Stimulated activated CD4-positive, alpha-beta T cell treated with anti-CD3 and anti-CD28 coated beads, Interleukin-4, amount 100 ng/mL, for 24 hours (primary cell): ENCODE measurements at regions not wholly inside any gene's neighbourhood (a gene's known extent, or its start where the extent isn't known, plus 50 kb on each side); places are given as distances from the start of the nearest gene placed in this dataset.

Experiments used
- DNase-seq: peaks from one replicate; pipeline ENCODE4 v3.0.0-alpha.2; 2020

DNA sequence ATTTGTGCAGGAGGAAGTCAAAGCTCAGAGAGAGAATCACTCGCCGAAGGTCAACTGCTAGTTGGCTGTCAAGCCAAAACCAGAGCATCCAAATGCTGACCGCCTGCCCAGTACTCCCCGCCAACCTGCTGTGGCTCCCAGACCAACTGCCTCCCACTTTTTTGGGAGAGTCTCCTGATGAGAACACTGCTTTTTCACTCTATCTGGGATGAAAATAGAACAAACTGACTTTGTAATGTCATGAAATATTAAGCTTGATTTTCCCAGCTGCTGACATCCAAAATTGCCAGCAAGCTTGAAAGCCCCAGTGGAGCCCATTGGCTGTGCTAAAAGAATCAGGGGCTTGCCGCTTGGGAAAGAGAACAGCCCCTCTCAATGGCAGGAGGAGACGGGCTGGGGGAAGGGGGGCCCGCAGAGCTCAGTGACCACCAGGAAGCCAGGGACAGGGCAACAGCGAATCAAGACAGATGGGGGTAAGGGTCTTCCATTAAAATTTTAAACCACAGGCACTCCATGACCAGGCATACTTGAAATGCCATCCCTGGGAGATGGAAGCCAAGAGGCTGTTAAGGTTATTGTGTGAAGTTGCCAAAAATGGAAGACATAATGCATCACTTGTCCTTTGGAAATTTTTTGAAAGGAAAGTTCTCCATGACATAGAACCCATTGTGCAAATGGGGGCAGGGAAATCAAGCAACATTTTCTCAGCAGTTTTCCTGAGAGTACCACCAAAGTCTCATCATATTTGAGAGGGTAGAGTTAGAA is 125.7 kb upstream of the CDH5 start:
- DNase-seq = no peak

DNA sequence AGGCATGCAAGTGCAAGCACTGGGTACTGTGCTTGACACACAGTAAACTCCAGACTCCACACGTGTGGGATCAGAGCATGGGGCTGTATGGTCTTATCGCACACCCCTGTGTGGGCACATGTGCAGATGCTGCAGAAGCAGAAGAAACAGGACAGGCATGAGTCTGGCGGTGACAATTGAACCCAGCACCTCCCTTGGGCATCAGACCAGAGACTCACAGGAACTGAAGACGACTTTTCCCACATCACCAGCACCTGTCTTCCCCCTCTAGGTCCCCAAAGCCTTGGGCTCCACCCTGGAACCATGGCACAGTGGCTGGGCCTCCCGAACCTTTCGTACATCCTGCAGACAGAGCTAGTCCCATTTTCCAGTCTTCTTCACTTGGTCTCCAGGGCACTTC is 126.4 kb upstream of the CDH5 start:
- no peak for DNase-seq

DNA sequence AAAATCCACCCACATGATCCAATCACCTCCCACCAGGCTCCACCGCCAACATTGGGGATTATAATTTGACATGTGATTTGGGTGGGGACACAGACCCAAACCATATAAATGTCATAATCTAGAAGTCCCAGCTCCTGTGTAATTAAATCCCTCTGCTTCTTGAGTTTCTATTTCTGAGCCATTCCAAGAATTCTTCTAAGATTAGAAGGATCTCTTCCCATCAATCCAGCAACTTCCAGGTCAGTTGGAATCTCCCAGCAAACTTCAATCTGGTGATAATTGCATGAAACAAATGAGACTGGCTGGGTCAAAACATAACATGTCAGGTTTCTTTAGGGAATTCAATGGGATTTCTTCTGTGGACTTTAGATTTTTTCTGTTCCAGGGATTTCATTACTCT is 127.8 kb upstream of the CDH5 start:
- DNase-seq = no peak

DNA sequence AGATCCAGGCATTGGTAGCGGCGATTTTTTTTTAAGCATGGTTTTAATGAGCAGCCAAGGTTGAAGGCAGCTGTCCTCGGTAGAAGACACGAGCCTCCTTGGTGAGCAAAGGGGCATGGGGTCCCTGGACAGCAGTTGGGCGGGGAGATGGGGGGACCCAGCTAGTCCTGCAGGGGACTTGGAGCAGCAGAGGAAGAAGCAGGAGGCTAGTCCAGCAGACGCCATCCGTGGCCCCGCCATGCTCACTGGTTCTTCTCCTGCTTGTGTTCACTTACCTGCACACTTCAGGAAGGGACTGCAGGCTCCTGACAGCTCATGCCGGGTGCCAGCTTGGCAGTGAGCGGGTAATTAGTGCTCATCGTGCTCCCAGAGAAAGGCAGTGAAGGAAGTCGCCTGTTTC is 130.2 kb upstream of the CDH5 start:
- no peak for DNase-seq

DNA sequence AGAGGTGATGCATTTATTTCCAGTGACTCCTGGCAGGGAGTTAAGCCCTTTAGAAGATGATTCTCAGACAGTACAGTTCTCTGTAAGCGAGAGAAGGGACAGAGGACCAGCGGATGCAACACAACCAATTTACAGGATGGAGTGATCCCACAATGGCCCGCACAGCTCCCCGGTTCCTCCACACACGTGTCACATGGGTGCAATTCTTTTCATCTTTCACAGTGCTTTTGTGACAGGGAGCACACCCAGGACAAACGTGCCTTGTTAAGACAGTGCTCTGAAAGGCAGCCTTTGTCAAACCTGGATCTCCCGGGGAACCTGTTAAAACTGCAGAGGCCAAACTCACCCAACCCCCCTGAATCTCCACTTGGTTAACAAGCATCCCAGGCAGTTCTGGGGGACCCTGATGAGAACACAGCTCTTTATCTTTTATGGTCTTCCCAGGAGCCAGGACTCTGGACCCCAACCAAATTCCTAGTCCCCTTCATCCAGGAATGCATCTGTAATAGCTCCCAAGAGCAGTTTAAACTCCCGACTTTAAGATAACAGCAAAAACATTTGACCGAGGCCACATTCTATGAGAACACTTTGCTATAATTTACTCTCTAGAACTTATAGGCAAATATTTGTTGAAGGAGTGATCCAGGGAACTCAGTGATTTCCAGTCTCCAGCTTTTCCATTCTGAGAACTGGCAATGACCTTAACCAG is 134.9 kb upstream of the CDH5 start:
- no peak for DNase-seq

DNA sequence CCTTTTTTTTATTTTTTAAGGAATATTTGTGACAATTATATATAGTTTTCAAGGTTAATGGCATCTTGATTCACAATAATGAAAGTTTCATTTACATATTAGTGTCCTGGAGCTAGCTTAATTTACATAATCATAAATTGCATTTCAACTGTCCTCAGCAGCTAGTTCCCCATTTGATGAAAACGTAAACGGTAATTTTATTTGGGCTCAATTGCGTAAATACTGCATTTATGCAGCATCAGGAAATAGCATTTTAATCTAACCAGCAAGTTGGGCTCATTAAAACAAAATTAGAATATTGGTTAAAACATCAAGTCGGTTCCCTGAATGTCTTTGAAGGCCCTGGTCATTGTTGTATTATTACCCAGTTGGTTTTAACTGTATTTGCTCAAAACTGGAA is 136.8 kb upstream of the CDH5 start:
- no peak for DNase-seq

DNA sequence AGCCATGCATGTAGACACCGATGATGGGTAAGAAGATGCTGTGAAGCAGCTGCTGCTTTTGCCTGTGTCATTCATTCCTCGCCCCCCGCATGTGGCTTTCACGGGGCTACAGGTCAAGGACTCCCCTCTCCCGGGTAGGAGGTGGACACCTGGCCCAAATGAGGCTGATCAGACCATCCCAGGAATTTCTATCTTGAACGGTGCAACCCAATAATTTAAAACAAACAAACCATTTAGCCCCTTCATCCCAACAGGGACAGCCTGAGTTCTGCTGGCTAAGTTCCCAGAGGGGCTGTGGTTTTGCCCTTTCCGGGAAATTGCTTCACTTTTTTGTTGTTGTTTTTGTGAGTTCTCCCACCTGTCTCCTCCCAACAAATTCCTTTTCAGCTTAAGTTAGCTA is 137.7 kb upstream of the CDH5 start:
- no peak for DNase-seq

DNA sequence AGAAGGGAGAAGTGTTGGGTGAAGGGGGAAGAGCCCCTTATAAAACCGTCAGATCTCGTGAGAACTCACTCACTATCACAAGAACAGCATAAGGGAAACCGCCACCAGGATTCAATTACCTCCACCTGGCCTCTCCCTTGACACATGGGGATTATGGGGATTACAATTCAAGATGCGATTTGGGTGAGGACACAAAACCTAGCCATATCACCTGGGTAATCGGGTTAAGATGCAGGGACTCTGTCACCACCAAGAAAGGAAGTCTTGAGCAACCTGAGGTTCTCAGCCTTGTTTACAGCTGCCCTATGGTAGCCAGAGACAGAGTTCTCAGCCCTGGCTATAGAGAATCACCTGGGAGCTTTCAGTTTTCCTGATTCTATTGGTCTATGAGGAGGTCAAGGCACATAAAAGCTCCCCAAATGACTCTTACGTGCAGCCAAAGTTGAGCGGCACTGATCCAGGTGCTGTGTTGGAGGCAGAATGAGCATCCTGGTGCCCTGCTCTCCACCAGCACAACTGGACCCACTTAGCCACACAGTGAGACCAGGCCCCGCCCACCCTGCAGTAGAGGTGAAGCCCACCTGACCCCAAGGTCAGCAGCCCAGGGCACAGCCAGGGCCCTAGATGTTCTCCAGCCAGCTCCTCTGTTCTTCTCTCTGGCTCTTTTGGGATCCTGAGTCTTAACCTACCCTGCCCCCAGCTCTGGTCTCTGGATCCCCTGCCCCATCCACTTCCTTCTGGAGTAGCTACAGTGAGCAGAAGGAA is 138.5 kb upstream of the CDH5 start:
- DNase-seq = no peak

DNA sequence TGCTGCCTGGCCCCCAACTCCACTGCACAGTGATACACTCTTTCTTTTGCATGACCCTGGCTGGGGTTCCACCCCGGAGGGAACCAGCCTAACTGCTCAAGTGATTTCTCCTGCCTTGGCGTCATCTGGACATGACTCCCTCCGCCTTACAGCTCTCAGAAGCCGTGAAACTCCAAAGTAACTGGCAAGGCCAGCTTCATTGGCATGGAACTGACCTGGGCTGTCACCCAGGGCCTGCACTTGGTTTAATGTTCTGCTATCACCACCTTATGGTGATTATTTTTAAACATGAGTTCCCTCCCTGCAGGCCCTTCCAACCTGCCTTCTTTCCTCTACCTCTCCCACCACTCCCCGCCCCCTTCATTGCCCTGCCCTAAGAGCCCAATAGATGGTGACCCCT is 139.7 kb upstream of the CDH5 start:
- no peak for DNase-seq

DNA sequence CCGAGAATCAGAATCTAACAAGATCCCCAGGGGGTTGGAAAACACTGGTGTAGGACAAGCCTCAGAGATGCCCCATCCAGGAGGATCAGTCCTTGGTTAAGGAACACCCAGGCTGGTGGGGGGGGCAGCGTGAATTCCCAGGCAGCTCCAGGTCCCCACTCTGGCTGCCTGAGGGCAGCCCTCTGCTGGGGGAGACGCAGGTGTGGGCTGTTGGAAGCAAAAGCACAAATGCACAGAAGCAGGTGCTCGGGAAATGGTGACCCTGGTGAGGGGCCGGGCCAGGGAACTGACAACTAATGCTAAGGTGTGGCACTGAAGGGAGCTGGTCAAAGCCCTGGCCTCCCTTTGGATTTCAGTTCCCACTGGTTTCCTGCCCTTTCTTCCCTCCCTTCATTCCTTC is 140.8 kb upstream of the CDH5 start:
- no peak for DNase-seq

DNA sequence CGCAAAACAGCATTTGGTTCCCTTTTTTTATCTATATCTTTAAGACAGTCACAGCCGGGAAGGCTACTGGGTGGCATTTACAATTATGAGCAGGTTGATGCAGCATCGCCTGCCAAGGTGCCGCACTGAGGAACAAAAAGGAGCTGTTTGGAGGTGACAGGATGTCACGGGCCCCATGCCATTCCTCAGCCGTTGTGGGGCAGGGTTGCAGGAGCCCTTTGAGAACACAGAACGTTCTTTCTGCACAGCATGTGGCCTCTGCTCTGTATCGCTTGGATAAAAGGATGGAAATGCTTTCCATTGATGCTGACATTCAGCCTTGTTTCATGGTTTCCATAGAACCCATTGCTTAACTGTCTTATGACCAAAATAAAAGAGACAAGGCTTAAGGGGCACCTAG is 141.9 kb upstream of the CDH5 start:
- DNase-seq = no peak

DNA sequence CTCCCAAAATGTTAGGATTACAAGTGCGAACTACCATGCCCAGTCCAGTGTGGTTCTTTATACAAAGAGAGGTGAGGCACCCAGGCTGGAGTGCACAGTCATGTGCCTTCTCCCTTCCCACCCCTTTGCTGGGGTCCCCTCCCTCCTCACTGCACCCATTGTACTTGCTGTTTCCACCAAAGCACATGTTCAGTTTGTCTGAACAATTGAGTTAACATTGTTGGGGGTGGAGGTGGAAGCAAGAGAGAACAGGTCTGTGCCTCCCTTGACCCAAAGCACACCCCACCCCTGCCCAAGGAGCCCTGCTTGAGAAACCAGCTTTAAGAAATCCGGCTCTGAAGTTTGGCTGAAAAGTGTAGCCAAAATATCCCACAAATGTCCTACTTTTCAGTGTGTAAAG is 142.3 kb upstream of the CDH5 start:
- no peak for DNase-seq

DNA sequence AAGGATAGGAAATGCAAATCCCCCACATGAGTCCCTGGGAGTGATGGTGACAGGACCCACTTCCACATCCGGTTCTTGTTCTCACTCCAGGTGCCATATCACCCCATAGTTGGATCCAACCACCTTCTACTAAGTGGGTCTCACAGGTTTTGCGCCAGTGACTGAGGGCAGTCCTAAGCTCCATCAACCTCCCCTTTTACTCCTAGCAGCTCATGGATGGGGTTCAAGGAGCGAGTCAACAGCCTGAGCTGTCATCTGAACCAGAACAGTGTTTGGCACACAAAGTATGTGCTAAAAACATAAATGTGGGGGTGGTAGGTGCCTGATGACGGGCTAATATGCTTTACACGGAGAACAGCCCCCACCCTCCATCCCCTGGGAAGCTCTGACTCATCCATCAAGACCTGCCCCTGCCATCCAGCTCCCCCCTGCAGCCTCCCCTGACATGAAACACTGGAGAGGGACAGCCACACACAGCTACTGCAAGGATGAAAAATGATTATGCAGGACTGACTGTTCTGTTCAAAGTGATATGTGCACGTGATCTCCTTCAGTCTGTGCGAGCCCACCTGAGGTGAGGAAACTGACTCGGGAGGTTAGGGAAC is 143.2 kb upstream of the CDH5 start:
- no peak for DNase-seq

DNA sequence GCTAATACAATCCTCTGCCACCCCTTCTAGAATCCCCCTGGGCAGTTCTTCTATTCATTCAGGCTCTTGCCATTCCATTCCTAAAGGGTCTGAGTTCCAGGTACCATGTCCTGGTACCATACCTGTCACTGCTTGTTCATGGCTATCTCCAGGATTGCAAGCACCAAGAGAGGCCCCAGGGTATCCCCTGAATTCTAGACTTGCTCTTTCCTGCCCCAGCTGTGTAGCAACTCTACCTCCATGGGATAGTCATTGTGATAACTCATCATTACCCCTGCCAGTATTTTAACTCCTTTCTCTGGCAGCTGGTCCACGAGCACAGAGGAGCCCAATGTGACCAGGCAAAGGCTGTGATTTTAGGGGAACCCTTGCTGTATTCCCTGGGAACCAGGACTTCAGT is 143.7 kb upstream of the CDH5 start:
- no peak for DNase-seq

DNA sequence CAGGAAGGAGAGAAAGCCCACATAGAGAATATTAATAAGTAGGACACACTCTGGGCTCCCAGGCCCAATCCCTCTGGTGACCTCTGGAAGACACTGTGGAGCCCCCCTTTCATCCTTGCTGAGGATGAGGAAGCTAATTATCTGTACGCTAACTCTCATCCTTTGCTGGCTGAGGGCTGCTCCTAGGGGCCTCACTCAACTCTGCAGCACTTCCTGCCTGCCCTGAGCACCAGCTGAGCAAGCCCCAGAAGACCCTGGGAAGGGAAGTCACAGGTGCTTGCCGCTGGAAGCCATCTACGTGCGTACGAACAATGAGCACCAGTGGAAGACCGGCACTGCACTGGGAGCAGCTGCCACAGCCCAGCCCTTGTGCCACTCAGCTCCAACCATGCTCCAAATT is 145.8 kb upstream of the CDH5 start:
- DNase-seq = no peak

DNA sequence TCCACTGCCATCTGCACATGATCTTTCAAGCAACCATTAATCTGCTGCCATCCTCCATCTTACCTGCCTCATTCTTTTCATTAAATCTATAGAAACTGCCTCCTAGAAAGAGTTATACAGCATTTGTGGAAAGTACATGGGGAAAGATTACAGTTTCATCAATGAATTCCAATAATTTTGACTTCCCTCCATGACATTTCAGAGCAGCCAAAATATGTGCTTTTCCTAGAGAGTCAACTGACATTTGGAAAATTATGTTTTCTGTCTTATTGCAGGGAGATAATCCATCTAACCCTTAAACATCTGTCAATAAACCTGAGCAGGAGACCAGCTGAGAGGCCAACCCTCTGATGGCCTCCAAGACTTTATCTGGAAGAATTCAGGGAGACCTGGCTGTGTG is 147.0 kb upstream of the CDH5 start:
- no peak for DNase-seq

DNA sequence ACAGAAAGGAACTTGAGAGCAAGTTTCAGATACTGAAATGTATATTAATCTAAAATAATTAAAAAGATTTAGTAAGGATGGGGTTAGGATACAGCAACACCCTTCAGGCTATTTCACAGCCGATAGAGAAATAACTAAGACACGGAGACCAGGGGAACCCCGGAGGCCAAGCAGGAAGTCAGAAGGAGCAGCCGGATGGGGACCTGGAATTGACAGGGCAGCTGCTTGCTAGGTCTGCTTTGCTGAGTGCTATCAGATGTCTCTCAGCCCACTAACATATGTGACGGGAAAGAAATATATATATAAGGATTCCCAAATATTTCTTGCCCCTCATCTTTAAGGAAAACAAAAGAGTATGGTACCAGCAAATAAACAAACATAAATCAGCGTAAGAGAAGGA is 154.1 kb upstream of the CDH5 start:
- DNase-seq = no peak

DNA sequence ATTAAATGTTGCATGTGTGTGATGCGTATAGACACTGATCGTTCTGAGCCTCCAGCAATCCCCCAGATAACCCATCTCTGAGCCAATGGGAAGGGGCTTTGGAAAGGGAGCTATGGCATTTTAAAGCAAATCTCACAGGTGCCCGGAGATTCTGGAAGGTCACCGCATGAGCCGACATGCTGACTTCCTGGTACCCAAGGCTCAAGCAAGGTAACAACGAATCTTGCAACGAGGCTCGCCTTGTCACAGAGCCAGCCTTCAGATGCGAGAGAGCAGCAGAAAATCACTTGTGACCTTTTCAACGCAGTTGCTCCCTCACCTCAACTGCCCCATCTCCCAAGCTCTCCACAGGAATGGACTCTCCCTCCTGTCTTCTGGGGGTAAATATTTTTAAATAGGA is 154.8 kb upstream of the CDH5 start:
- no peak for DNase-seq

DNA sequence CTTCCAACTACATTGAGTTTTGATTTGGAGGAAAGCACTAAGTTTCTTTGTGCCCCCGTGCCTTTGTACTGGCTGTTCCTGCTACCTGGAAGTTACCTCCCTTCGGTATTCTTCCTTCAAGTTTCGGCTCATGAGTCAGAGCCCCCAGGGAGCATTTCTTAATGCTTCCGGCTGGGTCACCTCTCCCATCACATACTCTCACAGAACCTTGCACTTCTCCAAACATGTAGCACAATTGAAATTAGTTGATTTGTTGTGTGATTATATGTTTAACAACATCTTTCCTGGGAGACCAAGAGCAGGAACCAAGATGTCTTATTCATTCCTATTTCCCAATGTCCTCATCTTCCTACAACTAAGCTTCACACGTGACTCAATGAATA is 158.6 kb upstream of the CDH5 start:
- DNase-seq = no peak

DNA sequence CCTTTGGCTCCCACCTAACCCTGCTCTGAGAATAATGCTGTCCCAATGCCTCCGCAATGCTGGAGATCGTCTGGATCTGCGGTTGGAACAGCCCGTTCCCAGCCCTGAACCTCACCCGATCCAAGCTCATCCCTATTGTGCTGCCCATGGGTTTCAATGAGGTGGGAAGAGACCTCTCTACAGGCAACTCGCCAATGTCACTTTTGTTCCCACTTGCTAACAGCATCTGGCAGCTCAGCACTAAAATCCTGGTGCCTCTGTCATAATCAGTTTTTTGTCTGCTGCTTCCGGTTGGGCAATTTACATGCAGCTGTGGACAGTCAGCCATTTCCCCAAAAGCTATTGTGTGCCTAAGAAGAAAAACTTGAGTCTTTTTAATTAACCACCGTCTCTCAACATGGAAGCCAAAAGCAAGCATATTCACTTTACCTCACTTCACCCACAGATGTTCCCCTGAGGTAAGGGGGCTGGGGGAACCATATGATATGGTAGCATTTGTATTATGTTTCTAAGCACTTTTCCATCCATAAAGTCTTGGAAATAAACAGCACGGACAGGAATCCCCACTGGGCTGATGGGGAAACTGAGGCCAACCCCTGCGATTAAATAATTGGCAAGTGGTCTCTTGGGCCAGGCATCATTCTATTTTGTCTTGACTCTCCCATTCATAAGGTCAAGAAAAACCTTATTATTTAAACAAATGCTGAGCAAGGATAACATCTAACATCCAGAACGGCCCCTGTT is 159.2 kb upstream of the CDH5 start:
- DNase-seq = no peak

DNA sequence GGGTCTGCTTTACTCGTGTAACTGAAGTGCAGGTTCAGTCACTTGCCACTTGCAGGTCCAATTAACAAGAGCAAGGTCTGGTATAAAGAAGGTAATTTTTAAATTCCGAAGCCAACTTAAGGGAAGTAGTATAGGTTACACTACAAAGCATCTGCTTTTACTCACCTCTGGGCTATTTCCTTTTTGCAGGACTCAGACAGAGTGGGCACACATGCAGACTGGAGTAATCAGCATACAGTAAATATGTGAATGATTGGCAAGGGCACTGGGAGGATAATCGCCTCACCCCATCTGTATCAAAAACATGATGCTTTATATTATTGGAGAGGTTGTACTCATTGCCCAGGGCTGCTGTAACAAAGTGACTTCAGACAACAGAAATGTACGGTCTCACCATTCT is 160.1 kb upstream of the CDH5 start:
- no peak for DNase-seq

DNA sequence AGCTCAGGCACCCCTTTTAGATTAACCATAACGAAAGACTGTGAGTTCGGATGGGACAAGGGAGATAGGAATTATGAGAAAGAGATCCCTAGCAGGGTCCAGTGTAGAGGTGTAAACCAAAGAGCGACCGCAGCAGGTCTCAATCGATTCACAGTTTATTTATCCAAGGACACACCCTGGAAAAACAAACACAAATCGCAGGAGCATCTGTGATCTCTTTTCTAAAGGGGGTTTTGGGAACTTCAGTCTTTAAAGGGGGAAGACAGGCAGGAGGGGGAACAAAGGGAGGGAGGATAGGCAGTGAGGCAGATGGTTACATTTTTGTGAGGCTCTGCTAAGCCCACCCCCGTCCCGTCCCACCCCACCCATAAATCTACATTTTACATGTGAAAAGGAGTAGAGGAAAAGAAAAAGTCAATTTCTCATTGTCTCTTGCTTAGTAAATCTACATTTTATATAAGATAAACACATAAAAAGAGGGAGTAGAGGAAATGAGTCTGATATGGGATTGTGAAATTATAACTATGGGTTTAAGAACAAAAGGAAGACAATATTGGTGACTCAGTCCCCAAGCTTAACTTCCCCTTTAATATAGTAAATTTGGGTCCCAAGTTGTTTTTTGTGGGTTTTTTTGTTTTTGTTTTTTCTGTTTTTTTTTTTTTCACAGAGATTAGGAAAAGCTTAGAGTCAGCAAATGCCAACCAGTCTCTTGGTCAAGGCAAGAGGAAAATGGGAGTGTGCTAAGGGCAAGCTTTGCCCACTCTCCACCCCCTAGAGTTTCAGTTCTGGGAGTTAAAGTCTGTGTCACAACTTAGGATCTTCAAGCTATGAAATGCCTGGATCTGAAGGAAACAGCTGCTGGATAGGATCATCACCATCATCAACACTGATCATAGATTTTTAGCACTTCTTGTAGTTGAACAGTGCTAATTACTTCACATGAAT is 160.9 kb upstream of the CDH5 start:
- no peak for DNase-seq
